HCT116 (cell line): ENCODE measurements at regions not wholly inside any gene's neighbourhood (a gene's known extent, or its start where the extent isn't known, plus 50 kb on each side); places are given as distances from the start of the nearest gene placed in this dataset.

Source experiments
- CTCF ChIP-seq, 3 experiments: fragments of 200-600 bp in 1 of 3; sonication (generic) in 1 of 3; IDR thresholded peaks in 2 of 3; conservative IDR thresholded peaks in 1 of 3; 2 replicates each; pipeline ENCODE4 v1.5.1; 2012 to 2017; ENCODE audit warnings: low read depth in 2 of 3, low read length in 2 of 3, antibody characterized with exemption in 1 of 3, borderline replicate concordance in 1 of 3, control low read depth in 1 of 3, mild to moderate bottlenecking in 1 of 3, mixed read lengths in 1 of 3, mixed run types in 1 of 3, moderate library complexity in 1 of 3; ENCODE audit not compliant: insufficient read depth in 1 of 3
- EGR1 ChIP-seq: IDR thresholded peaks from 2 replicates; pipeline ENCODE4 v1.6.1; 2012; ENCODE audit warnings: low read depth
- EZH2 ChIP-seq: fragments of 200-600 bp; sonication (generic); IDR thresholded peaks from 2 replicates; pipeline ENCODE4 v1.6.1; 2017; ENCODE audit warnings: antibody characterized with exemption, mixed run types
- EZH2phosphoT487 ChIP-seq: fragments of 200-600 bp; IDR thresholded peaks from 2 replicates; pipeline ENCODE4 v1.6.1; 2018; ENCODE audit warnings: antibody characterized with exemption, borderline replicate concordance
- MAX ChIP-seq: IDR thresholded peaks from 2 replicates; pipeline ENCODE4 v1.6.1; 2012
- POLR2AphosphoS5 ChIP-seq: IDR thresholded peaks from 2 replicates; pipeline ENCODE4 v1.6.1; 2011; ENCODE audit warnings: mild to moderate bottlenecking, low read depth, low read length, moderate library complexity
- YY1 ChIP-seq: IDR thresholded peaks from 2 replicates; pipeline ENCODE4 v1.6.1; 2011; ENCODE audit warnings: low read length, low read depth, moderate library complexity, mild to moderate bottlenecking; ENCODE audit not compliant: insufficient replicate concordance; ENCODE audit errors: extremely low read depth

GRCh38 chr11:97231231-97231630 lies 841.4 kb downstream of the JRKL start:
- TF ChIP-seq CTCF (IDR thresholded peaks at IDR 0.05 in 2 of 3, conservative IDR thresholded peaks at IDR 0.05 in 1 of 3; ENCODE audit: borderline replicate concordance in 1 of 3, insufficient read depth in 1 of 3, low read depth in 2 of 3, low read length in 2 of 3) (no peak), EZH2phosphoT487 (no peak), POLR2AphosphoS5 (no peak), MAX (no peak), EGR1 (no peak), EZH2 (no peak), YY1 (no peak)
